ENCODE measurements at regions not wholly inside any gene's neighbourhood (a gene's known extent, or its start where the extent isn't known, plus 50 kb on each side); places are given as distances from the start of the nearest gene placed in this dataset.
"Not testable (repeated sequence)": the region's sequence is repeated elsewhere in the genome, so short reads cannot be mapped to it uniquely, and the experiment has no call there.

DNA sequence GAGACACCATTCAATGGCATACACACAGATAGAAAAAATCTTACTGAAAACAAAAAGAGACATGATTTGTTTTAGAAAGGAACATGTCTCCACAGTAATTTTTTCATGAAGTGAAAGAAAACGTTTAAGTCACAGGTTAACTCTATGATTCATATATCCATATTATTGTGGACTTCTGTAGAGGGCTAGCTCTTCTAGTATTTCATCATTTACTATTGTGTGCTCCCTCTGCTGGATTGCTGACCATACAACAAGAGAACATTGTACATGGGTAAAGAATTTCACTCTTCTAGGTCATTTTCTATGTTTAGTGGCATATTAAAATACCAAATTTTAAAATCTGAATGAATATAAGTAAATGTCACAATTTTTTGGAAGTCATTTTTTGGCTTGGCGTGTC, 91.8 kb upstream of the POU3F4 start:
- peak; percentile 74 for FAIRE-seq

DNA sequence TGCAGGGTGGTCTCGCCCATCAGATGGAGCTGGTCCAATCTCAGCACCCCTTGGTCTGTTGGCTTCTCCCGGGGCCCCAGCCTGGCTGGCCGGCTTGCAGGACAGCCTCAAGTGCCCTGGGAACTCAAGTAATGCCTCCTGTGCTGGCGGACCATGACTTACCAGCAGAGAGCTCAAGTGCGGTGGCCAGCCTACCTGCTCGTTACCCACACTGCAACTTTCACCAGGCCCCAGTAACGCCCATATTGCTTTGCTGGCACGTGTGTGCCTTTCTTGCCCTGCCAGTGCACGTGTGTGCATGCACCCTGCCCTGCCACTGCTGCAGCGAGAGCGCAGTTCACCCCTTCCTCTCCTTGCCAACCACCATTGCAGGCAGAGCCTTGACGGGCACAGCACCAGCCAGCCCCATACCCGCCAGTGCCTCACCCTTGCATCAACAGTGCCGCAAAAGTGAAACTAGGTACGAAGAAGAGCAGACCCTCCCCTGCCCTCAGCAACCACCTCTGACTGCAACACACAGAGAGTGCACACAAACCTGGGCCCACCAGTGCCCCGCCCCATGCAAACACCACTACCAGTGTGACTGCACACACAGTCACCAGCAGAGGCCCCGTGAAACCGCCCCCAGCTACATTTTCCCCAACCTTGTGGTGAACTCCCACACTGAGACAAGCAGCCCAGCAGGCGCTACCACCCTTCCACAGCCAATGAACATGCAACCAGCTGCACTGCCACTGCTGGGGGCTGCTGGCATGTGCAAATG, 88.9 kb upstream of the POU3F4 start:
- no peak for FAIRE-seq

DNA sequence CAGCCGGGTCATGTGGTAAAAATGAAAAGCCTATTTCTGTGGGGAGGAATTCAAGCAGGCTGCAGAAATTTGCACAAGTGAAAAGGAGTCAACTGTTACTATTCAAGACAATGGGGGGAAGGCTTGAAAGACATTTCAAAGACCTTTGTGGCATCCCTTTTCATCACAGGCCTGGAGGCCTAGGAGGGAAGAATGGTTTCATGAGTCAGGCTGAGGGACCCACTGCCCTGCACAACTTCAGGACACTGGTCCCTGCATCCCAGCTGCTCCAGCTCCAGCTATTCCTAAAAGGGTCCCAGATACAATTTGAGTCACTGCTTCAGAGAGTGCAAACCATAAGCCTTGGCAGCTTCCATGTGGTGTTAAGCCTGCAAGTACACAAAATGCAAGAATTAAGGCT, 85.3 kb upstream of the POU3F4 start:
- FAIRE-seq, result no peak

DNA sequence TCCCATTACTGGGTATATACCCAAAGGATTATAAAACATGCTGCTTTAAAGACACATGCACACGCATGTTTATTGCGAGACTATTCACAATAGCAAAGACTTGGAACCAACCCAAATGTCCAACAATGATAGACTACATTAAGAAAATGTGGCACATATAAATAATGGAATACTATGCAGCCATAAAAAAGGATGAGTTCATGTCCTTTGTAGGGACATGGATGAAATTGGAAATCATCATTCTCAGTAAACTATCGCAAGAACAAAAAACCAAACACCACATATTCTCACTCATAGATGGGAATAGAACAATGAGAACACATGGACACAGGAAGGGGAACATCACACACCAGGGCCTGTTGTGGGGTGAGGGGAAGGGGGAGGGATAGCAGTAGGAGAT, 65.5 kb upstream of the POU3F4 start:
- FAIRE-seq, result not testable (repeated sequence)

DNA sequence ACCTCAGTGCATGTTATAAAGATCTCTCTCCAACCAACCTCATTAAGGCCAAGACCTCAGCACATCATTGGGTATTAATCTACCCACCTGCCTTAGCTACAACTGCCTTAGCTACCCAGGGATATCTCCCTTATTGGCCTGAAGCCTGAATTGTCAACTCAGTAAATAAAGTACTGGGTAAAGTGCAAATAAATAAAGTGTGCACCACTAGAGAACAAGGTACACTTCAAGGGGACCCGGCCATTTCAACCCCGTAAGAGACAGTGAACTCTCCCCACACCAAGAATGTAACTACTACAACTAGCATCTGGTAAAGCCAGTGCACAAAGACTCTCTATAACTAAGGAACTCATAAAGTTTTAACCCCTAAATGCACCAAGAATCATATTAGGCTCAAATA, 61.7 kb upstream of the POU3F4 start:
- FAIRE-seq, result no peak

All from A204.1 (cell line).